HG02610 (cell line): ENCODE measurements at regions not wholly inside any gene's neighbourhood (a gene's known extent, or its start where the extent isn't known, plus 50 kb on each side); places are given as distances from the start of the nearest gene placed in this dataset.

Experiments
- ATAC-seq: cut with Tn5 transposase; IDR thresholded peaks from one replicate; pipeline ENCODE4 v1.9.1; 2021; ENCODE audit warnings: mild to moderate bottlenecking, moderate library complexity; ENCODE audit not compliant: unreplicated experiment

- ATAC-seq = no peak
These were observed 195.1 kb downstream of the MAGEB5 start for GRCh38 chrX:26411045-26411444.

- ATAC-seq = no peak
These were observed 193.7 kb downstream of the MAGEB5 start for GRCh38 chrX:26409636-26410035.

- ATAC-seq = no peak
These were observed 171.9 kb downstream of the MAGEB5 start for GRCh38 chrX:26387906-26388305.

- no peak for ATAC-seq
These were observed 160.2 kb downstream of the MAGEB5 start for GRCh38 chrX:26376037-26376708.

GRCh38 chrX:26375346-26375745, 159.4 kb downstream of the MAGEB5 start:
- no peak for ATAC-seq

- ATAC-seq = no peak
These were observed 157.9 kb downstream of the MAGEB5 start for GRCh38 chrX:26373829-26374228.

- ATAC-seq = no peak
These were observed 137.0 kb downstream of the MAGEB5 start for GRCh38 chrX:26352891-26353430.

GRCh38 chrX:26347171-26347570, 131.2 kb downstream of the MAGEB5 start:
- ATAC-seq = no peak

GRCh38 chrX:26334232-26334631, 118.3 kb downstream of the MAGEB5 start:
- no peak for ATAC-seq

- ATAC-seq = no peak
These were observed 112.8 kb downstream of the MAGEB5 start for GRCh38 chrX:26328608-26329319.

- ATAC-seq = no peak
These were observed 93.3 kb downstream of the MAGEB5 start for GRCh38 chrX:26309262-26309661.

- no peak for ATAC-seq
These were observed 79.5 kb downstream of the MAGEB5 start for GRCh38 chrX:26295425-26295824.

- ATAC-seq = no peak
These were observed 70.9 kb downstream of the MAGEB5 start for GRCh38 chrX:26286836-26287235.
